ENCODE measurements at regions not wholly inside any gene's neighbourhood (a gene's known extent, or its start where the extent isn't known, plus 50 kb on each side); places are given as distances from the start of the nearest gene placed in this dataset.

- H3K36me3 Mint-ChIP-seq = no peaks in the 10 kb centered on the region
- Histone ChIP-seq H3K79me2 (ENCODE audit: insufficient read depth, low read length) (no peaks in the 10 kb centered on the region), H3K9ac (ENCODE audit: insufficient read depth, low read length, poor library complexity, severe bottlenecking) (no peak overlapping the region), H3K4me2 (replicated peaks; ENCODE audit: extremely low read depth, low read length, poor library complexity, severe bottlenecking) (no peak overlapping the region), H3K27ac (ENCODE audit: low read depth in 1 of 2, low read length in 2 of 2) (no peak overlapping the region), H3K4me3 (replicated peaks in 1 of 3; ENCODE audit: low read depth in 2 of 3, low read length in 3 of 3) (no peak overlapping the region), H2AFZ (ENCODE audit: insufficient read depth, low read depth, low read length, poor library complexity, severe bottlenecking) (peak overlapping the region; percentile 82), H3K9me3 (replicated peaks in 1 of 2; ENCODE audit: control insufficient read depth in 1 of 2, insufficient read depth in 1 of 2, low read length in 2 of 2) (no peaks in the 10 kb centered on the region), H3K36me3 (replicated peaks in 1 of 2; ENCODE audit: control insufficient read depth in 1 of 2, insufficient read depth in 2 of 2, low read length in 2 of 2) (no peaks in the 10 kb centered on the region), H3K27me3 (ENCODE audit: control insufficient read depth in 2 of 2, insufficient read depth in 2 of 2, low read length in 2 of 2) (peaks cover 0 to 2% of the 10 kb centered on the region in 2 donors), H3K4me1 (ENCODE audit: control insufficient read depth in 1 of 2, insufficient read depth in 2 of 2, low read length in 2 of 2) (peaks cover 14 to 18% of the 10 kb centered on the region in 2 donors), H4K20me1 (ENCODE audit: insufficient read depth, low read length) (no peaks in the 10 kb centered on the region)
- peak overlapping the region in 1 of 7 donors; percentile 70 for H3K27ac Mint-ChIP-seq
- intact Hi-C loops (cut with micrococcal nuclease) = no loop called here
- peaks cover 4 to 15% (median 8%) of the 10 kb centered on the region in 3 donors for H3K27me3 Mint-ChIP-seq (ENCODE audit: low read depth in 3 of 3)
- no peak for DNase-seq
- H3K4me3 Mint-ChIP-seq = no peak overlapping the region
- peaks cover 0 to 3% (median 0%) of the 10 kb centered on the region in 7 donors for H3K9me3 Mint-ChIP-seq
- 92% methylated on average over 6 of the region's 7 CpGs for WGBS (ENCODE audit: insufficient coverage)
- peaks cover 21% of the 10 kb centered on the region for H3K4me1 Mint-ChIP-seq
- TF ChIP-seq, protein P1, sequence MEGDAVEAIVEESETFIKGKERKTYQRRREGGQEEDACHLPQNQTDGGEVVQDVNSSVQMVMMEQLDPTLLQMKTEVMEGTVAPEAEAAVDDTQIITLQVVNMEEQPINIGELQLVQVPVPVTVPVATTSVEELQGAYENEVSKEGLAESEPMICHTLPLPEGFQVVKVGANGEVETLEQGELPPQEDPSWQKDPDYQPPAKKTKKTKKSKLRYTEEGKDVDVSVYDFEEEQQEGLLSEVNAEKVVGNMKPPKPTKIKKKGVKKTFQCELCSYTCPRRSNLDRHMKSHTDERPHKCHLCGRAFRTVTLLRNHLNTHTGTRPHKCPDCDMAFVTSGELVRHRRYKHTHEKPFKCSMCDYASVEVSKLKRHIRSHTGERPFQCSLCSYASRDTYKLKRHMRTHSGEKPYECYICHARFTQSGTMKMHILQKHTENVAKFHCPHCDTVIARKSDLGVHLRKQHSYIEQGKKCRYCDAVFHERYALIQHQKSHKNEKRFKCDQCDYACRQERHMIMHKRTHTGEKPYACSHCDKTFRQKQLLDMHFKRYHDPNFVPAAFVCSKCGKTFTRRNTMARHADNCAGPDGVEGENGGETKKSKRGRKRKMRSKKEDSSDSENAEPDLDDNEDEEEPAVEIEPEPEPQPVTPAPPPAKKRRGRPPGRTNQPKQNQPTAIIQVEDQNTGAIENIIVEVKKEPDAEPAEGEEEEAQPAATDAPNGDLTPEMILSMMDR (IDR thresholded peaks at IDR 0.05) = no peak
These were observed 101.6 kb upstream of the AKIP1 start for GRCh38 chr11:8809241-8809938.

- H3K9ac ChIP-seq (ENCODE audit: insufficient read depth, low read length, poor library complexity, severe bottlenecking) = peak overlapping the region; percentile 43
These were observed 101.0 kb upstream of the AKIP1 start for GRCh38 chr11:8809939-8810539.

More at GRCh38 chr11:8809939-8810539, 101.0 kb upstream of the AKIP1 start:
- intact Hi-C loops (cut with micrococcal nuclease) = no loop called here
- Mint-ChIP-seq H3K4me3 (peak overlapping the region; percentile 68 to 89), H3K4me1 (peaks cover 21% of the 10 kb centered on the region), H3K27ac (peak overlapping the region in 1 of 7 donors; percentile 74), H3K27me3 (ENCODE audit: low read depth in 3 of 3) (peaks cover 4 to 15% (median 8%) of the 10 kb centered on the region in 3 donors), H3K36me3 (no peaks in the 10 kb centered on the region), H3K9me3 (peaks cover 0 to 3% (median 0%) of the 10 kb centered on the region in 7 donors)
- Histone ChIP-seq H3K36me3 (replicated peaks in 1 of 2; ENCODE audit: control insufficient read depth in 1 of 2, insufficient read depth in 2 of 2, low read length in 2 of 2) (no peaks in the 10 kb centered on the region), H2AFZ (ENCODE audit: insufficient read depth, low read depth, low read length, poor library complexity, severe bottlenecking) (peak overlapping the region; percentile 82), H3K4me2 (replicated peaks; ENCODE audit: extremely low read depth, low read length, poor library complexity, severe bottlenecking) (peak overlapping the region; percentile 71), H3K27ac (ENCODE audit: low read depth in 1 of 2, low read length in 2 of 2) (no peak overlapping the region), H3K4me3 (replicated peaks in 1 of 3; ENCODE audit: low read depth in 2 of 3, low read length in 3 of 3) (peak overlapping the region in 1 of 3 experiments; percentile 64), H4K20me1 (ENCODE audit: insufficient read depth, low read length) (no peaks in the 10 kb centered on the region), H3K9me3 (replicated peaks in 1 of 2; ENCODE audit: control insufficient read depth in 1 of 2, insufficient read depth in 1 of 2, low read length in 2 of 2) (no peaks in the 10 kb centered on the region), H3K4me1 (ENCODE audit: control insufficient read depth in 1 of 2, insufficient read depth in 2 of 2, low read length in 2 of 2) (peaks cover 14 to 18% of the 10 kb centered on the region in 2 donors), H3K79me2 (ENCODE audit: insufficient read depth, low read length) (no peaks in the 10 kb centered on the region), H3K27me3 (ENCODE audit: control insufficient read depth in 2 of 2, insufficient read depth in 2 of 2, low read length in 2 of 2) (peaks cover 0 to 2% of the 10 kb centered on the region in 2 donors)
- DNase-seq = no peak
- TF ChIP-seq, protein P1 (IDR thresholded peaks at IDR 0.05) = no peak
- 18% methylated on average over 5 of the region's 8 CpGs for WGBS (ENCODE audit: insufficient coverage)

Measured in CD14-positive monocyte (primary cell).